HG03095 (cell line): ENCODE measurements at regions not wholly inside any gene's neighbourhood (a gene's known extent, or its start where the extent isn't known, plus 50 kb on each side); places are given as distances from the start of the nearest gene placed in this dataset.
"Not testable (repeated sequence)": the region's sequence is repeated elsewhere in the genome, so short reads cannot be mapped to it uniquely, and the experiment has no call there.

Experiments used
- ATAC-seq: cut with Tn5 transposase; IDR thresholded peaks from one replicate; pipeline ENCODE4 v1.9.1; 2021; ENCODE audit warnings: moderate library complexity; ENCODE audit not compliant: unreplicated experiment

DNA sequence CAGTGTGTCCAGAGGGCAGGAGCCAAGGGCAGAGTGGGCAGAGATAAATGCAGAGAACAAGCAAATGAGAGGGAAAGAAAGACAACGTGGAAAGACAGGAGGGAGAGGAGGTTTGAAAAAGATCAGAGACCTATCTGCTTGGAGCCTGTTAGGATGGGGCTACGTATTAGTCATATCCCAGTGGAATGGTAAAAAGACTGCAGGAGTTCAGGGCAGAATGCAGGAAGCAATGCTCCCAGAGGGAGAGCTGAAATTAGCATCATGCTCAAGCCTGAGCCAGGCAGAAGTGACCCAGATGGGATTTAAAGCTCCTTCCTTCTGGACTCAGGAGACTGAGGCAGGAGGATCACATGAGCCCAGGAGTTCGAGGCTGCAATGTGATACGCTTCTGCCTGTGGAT is 261.3 kb upstream of the CHRM3 start:
- ATAC-seq = no peak

DNA sequence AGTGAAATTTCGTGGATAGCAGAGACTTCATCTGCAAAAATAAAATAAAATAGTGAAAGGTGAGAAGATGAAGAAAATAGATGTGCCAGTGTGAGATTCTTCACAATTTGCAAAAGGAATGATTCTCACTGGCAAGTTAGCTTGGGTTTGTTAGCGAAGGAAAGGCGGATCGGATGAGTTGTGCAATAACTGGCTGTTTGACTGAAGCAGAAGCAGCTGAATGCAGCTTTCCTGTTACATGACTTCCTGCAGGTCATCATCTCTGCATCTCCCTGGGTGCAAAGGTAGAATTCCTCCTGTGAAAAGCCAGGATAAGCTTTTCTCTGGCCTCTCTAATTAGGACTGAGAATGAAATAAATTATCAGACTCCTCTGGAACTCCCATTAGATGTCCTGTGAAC is 263.1 kb upstream of the CHRM3 start:
- no peak for ATAC-seq

DNA sequence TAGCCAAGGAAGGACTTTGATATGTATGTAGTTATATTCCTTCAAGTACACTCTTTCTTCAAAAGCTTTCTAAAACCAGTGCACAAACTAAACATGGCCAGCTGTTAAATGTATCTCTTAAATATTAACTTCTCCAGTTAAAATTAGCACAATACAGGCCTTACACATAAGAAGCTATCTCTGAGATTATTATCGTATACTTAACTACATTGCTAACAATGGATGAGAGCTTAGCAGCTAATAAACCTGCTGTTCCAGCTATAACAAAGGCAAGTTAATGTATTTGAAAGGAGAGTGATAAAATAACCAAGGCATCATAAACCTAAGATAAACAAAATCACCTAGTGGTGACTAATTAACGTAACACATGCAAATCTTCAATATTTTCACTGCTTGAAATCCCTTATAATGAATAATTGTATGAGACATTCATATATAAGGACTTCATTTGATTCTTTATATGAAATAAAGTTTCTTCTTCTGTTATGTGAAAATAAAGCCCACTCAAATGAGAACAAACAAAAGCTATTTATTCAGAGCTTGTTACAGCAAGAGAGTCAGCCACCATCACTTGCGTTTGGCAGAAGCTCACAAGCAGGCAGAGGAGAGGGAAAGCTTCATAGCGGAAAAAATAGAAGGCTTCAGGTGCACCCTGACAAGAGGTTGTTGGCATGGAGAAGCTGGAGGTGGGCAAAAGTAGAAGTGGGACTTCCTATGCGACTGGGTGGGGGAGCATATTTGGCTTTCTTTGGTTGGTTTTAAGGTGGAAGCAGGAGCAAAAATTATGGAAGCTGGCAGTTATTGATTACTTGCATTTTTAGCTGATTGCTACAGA is 274.1 kb upstream of the CHRM3 start:
- ATAC-seq = no peak

DNA sequence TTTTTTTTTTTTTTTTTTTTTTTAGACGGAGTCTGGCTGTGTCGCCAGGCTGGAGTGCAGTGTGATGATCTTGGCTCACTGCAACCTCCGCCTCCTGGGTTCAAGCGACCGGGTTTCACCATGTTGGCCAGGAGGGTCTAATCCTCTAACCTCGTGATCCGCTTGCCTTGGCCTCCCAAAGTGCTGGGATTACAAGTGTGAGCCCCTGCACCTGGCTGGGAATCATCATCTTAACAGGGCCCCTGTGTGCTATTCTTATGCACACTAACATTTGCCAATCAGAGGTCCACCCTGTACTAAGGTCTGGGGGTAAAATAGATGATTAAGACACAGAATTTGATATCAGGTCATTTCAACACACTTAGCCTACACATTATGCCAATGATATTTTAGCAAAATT is 278.7 kb upstream of the CHRM3 start:
- ATAC-seq = no peak

DNA sequence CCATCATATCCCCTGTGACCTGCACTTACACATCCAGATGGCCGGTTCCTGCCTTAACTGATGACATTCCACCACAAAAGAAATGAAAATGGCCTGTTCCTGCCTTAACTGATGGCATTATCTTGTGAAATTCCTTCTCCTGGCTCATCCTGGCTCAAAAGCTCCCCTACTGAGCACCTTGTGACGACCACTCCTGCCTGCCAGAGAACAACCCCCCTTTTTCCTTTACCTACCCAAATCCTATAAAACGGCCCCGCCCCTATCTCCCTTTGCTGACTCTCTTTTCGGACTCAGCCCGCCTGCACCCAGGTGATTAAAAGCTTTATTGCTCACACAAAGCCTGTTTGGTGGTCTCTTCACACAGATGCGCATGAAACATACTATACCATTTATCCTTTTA is 279.7 kb upstream of the CHRM3 start:
- not testable (repeated sequence) for ATAC-seq

DNA sequence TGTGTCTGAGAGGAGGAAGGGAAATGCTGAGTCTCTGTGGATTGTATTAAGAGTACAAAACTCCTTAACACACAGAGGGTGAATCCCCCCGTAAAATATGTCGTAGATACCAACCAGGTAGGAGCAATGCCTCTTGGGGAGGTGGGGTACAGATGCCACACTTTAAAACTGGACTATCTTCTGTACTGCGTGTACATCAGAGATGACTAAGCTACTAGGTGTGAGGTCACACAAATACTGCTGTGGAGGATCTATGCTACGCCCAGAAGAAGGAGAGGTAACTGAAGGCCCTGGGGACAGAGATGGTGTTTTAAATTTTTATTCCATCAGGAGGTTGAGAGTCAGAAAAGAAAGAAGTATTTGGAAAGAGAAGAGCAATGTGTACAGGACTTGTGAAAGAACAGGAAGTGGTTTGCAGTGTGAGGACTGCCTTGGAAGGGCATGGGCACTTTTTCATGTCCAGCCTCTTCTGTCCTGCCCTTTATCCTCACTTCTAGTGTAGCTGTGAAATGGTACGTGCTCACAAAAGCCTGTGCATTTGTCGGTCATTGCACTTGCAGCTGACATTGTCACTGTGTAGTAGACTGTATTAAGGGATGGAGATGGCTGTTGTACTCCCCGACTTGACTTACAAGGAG is 287.8 kb upstream of the CHRM3 start:
- no peak for ATAC-seq

DNA sequence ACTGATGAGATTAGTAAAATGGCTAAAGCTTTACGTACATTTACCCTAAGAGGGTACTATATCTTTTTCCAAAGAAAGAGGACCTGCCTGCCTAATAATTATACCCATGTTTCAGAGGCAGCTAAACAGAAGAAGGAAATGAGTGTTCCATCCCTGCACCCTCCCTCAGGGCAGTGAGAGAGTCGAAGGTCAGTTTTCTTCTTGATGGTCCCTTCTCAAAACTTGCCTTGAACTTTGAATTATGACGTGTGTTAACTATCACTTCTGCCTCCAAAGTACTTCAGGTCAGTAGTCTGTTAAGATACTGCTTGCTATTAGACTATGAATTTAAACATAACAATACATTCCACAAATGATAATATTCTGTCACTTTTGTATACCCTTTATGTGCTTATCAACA is 294.8 kb upstream of the CHRM3 start:
- no peak for ATAC-seq

DNA sequence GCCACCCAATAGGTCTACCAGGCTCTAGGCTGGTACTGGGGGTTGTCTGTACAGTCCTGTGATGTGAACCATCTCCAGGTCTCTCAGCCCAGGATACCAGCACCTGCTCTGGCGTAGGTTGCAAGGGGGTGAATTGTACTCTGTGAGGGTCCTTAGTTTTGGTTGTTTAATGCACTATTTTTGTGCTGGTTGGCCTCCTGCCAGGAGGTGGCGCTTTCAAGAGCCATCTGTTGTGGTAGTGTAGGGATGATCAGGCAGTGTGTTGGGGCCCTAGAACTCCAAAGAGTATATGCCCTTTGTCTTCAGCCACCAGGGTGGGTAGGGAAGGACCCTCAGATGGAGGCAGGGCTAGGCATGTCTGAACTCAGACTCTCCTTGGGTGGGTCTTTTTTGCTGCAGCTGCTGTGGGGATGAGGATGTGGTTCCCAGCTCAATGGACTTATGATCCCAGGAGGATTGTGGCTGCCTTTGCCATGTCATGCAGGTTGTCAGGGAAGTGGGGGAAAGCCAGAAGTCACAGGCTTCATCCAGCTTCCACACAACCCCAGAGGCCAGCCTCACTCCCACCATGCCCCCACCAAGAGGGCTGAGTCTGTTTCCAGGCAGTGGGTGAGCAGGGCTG is 301.8 kb upstream of the CHRM3 start:
- ATAC-seq = no peak

DNA sequence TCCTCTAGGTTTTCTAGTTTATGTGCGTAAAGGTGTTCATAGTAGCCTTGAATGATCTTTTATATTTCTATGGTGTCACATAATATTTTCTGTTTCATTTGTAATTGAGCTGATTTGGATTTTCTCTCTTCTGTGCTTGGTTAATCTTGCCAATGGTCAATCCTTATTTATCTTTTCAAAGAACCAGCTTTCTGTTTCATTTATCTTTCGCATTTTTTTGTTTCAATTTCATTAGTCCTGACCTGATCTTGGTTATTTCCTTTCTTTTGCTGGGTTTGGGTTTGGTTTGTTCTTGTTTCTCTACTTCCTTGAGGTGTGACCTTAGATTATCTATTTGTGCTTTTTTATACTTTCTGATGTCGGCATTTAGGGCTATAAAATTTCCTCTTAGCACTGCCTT is 304.4 kb upstream of the CHRM3 start:
- ATAC-seq = not testable (repeated sequence)

DNA sequence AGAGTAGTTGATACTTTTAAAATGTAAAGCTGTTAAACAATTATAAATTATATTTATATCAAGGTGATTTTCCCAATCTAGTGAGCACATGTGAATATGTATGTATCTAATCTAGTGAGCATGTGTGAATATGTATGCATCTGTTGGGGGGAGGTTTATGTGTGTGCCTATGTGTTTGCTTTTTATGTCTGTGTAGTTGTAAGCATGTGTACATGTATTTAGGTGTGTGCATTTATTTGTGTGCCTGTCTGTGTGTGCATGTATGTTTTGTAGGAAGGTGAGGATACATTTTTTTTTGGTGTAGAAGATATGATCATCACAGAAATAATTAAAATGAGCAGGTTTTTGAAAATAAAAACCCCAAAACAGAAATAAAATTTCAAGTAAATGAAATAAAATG is 318.9 kb upstream of the CHRM3 start:
- ATAC-seq = no peak

DNA sequence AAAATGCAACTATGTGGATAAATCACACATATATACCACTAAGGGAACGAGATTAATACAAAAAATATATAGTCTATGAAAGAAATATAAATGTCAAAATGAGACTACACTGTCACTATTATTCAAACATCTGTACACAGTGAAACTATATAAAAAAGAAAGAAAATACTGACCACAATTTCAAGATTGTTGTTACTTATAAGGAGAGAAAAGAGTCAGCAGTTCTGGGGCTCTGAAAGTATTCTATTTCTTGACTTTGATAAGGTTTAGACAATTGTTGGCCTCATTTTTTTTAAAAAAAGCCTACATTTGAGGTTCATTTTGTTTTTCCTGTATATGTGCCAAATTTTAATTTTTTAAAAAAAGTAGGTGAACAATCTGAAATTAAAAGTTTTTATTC is 319.3 kb upstream of the CHRM3 start:
- no peak for ATAC-seq

DNA sequence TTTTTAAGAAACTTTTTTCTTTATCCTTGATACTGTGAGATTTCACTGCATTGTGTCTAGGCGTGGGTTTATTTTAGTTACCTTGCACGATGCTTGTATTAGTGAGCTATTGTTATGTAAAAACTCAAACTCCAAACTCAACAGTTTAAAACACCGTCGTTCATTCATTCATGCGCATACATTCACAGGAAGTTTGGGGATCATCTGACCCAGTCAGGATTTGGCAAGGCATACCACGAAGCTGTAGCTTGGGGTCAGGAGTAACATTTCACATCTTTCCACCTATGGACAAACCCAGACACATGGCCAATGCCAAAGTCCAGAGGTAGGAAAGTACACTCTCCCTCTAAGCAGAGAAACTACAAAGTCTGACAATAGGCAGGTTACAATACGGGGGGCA is 324.6 kb upstream of the CHRM3 start:
- ATAC-seq = no peak

DNA sequence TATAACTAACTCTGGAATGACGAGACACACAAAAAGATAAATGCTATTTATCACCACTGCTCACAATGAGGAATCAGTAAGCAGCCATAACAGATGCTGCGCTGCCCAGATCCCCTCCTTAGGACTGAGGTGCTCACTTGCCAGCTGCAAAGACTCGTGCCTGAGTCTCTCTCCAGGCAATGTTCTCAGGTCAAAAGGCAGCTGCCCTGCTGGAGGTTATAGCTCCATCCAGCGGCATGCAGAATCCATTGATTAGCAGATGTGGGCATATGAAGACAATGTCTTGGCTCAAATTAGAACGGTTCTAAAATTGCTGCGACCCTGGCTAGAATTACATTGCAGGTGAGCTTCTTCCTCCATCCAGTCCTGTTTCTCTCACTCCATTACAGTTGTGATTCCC is 328.2 kb upstream of the CHRM3 start:
- ATAC-seq = no peak

DNA sequence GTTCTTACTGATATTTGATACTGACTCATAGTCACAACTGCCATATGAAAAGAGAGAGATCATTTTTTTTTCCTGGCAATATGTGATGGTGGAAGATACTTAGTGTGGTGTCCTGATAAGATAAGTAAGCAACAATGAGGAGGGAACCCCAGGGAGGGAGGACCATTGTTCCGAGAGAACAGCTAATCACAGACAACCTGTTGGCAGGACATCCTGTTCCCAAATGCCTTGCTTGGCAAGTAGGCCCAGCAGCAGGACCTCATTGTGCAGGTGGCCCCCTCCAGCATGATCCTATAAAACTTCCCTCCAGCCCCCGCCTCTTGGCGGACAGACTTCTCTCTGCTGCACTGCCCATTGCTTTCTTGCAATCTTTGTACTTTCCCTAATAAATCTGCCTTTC is 329.4 kb upstream of the CHRM3 start:
- ATAC-seq = no peak

DNA sequence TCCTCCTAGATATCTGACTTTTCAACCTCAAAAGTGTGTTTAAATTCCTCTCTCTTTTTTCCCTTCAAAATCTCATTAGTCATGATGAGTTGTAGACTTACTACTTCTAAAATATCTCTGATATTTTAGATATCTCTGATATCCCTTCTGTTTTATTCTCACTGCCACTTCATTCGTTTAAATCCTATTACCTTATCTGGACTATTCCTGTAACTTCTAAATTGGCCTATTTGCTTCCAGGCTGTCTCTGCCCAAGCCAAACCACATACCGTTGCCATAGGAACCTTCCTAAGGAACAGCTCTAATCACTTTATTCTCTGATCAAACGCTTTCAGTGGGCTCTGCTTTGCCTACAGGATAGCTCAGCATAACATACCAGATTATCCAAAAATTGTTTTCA is 333.1 kb upstream of the CHRM3 start:
- ATAC-seq = no peak

DNA sequence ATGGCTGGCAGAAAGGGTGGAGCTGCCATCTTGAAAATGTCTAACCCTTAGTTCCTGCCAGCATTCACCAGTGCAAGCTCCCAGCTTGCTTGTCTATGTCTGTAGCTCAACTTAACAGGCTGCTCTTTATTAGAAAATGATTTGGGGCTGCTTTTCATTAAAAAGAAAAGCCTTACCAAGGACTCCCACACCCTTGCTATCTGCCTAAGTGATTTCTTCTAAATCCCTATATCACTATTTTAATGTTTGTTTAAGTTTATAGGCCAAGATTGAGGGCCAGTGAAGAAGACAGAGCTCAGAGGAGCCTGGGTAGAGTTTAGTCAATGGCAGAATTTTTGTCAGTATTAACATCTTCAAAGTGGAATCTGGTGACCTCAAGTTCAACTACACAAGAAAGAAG is 336.8 kb upstream of the CHRM3 start:
- ATAC-seq = no peak

DNA sequence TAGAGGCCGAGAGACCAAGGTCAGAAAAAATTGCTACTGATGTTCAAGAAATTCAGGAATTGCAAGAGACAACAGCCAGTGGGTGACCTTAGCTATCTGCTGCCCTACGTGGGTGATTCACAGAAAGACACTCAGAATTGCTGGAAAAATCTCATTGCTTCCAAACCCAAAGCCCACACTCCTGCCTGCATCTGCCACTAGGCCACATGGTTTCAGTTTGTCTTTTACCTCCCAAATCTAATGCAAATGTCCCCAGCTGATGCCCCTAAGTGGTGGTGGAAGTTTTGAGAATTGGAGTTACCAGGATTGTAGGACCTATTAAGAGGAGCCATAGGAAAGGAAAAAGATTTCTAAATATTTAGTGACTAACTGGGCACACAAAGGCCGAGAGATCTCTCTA is 341.5 kb upstream of the CHRM3 start:
- no peak for ATAC-seq

DNA sequence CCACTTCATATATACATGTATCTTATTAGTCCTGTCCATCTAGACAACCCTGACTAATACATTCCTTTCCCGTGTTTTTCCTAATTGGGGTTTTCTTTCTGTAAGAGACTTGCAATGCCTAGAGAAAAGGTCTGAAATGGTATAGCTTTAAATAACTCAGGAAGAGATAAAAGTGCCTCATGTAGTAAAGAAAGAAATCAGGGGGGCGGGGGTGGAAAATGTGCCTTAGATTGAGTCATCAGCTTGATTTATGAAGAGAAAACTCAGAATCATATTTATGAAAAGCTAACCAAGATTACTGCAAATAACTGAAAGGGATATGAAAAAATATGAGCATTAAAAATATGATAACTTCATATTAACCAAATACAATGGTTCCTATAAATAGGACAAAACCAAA is 345.8 kb upstream of the CHRM3 start:
- no peak for ATAC-seq

DNA sequence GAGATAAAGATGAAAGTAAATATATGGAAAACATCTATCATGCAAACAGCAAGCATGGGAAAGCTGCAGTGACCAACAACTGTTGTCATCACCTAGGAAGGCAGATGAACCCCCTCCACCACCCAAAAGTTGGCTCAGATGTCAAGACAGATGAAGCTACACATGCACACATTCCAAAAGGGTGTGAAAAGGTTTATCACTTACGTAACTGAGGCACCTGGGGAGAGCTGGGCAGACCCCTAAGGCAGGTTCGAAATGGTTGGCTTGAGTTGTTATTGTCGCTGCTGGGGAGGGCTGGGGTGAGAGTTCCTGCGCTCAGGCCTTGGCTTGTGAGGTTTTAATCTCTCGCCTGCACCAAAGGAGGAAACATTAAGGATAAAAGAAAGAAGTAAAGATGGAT is 355.1 kb upstream of the CHRM3 start:
- ATAC-seq = no peak

DNA sequence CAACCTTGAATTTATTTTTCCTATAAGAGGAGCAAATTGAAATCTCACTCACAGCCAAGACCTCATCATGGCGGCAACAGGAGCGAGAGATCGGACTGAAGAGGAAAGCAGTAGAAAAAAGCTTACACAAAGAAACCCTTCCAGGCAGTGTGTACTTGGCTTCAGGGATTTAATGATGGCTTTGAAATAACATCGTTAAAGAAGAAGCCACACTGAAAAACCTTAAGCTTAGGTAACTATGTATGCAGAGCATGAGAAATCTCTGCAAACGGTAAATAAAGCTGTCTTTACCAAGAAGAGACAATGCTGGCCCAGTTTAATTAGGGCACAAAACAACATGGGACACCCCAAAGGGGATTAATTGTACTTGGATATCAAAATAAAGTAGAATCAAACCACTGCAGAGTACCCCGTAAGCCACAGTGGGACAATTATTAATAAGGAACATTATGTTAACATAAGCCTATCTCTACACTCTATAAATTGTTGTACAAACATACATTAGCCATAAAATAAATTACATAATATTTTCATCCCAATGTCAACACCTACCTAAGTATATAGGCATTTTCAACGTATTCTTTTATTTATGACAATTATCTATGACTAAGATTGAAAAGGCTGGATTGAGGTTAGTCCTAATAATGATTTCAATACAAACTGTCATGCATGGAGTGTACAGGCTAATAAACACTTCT is 360.2 kb upstream of the CHRM3 start:
- ATAC-seq = no peak

DNA sequence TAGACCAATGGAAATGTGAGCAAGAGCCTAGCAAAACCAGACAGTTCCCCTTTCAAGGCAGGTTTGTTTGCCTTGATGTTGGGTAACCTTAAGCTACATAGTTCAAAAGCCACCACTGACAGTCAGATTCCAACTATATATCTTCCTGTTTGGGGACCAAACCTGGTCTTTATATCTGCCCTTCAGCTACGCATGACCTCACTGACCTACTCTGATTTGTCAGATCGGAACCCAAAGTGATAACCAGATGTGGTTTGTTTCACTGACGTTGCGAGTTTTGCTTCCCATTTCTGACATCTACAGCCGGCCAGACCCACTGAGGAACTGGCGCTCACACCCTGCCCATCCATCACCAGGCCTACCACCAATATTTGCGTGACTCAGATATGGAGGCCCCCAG is 361.1 kb upstream of the CHRM3 start:
- no peak for ATAC-seq
